KMS-11 (cell line): ENCODE measurements at regions not wholly inside any gene's neighbourhood (a gene's known extent, or its start where the extent isn't known, plus 50 kb on each side); places are given as distances from the start of the nearest gene placed in this dataset.
"Not testable (repeated sequence)": the region's sequence is repeated elsewhere in the genome, so short reads cannot be mapped to it uniquely, and the experiment has no call there.

Experiments used
- H2AFZ ChIP-seq: fragments of 200-600 bp; sonication (generic); 2 replicates; pipeline ENCODE4 v1.6.1; 2016; ENCODE audit warnings: antibody characterized with exemption, mixed run types, low read depth
- H3K27ac ChIP-seq: fragments of 200-600 bp; sonication (generic); 2 replicates; pipeline ENCODE4 v1.6.1; 2016; ENCODE audit warnings: mild to moderate bottlenecking, mixed run types
- H3K27me3 ChIP-seq: fragments of 200-600 bp; sonication (generic); 2 replicates; pipeline ENCODE4 v1.6.1; 2017; ENCODE audit warnings: mild to moderate bottlenecking, low read depth, mixed run types, moderate library complexity; ENCODE audit not compliant: insufficient read depth
- H3K36me3 ChIP-seq: fragments of 200-600 bp; sonication (generic); 2 replicates; pipeline ENCODE4 v1.6.1; 2017; ENCODE audit warnings: mild to moderate bottlenecking, mixed run types; ENCODE audit not compliant: insufficient read depth
- H3K4me1 ChIP-seq: fragments of 200-600 bp; sonication (generic); 2 replicates; pipeline ENCODE4 v1.6.1; 2016; ENCODE audit warnings: mild to moderate bottlenecking, low read depth, mixed run types; ENCODE audit not compliant: poor library complexity, severe bottlenecking
- H3K4me2 ChIP-seq: fragments of 200-600 bp; sonication (generic); 2 replicates; pipeline ENCODE4 v1.7.0; 2016; ENCODE audit warnings: mild to moderate bottlenecking, mixed run types
- H3K4me3 ChIP-seq: fragments of 200-600 bp; sonication (generic); IDR thresholded peaks from 2 replicates; pipeline ENCODE4 v1.6.1; 2017; ENCODE audit warnings: low read depth, low read length, mixed read lengths; ENCODE audit not compliant: insufficient read depth
- H3K79me2 ChIP-seq: fragments of 200-600 bp; sonication (generic); 2 replicates; pipeline ENCODE4 v1.6.1; 2016; ENCODE audit warnings: low read depth, mixed run types; ENCODE audit not compliant: insufficient read depth
- H3K9ac ChIP-seq: fragments of 200-600 bp; sonication (generic); 2 replicates; pipeline ENCODE4 v1.6.1; 2016; ENCODE audit warnings: mild to moderate bottlenecking, mixed run types
- H4K20me1 ChIP-seq: fragments of 200-600 bp; sonication (generic); 2 replicates; pipeline ENCODE4 v1.6.1; 2016; ENCODE audit warnings: mild to moderate bottlenecking, mixed run types; ENCODE audit not compliant: insufficient read depth
- TF ChIP-seq, protein P1 (sequence below): fragments of 200-600 bp; sonication (generic); conservative IDR thresholded peaks from 2 replicates; pipeline ENCODE4 v1.6.1; 2017; ENCODE audit warnings: low read depth, mild to moderate bottlenecking, antibody characterized with exemption, low read length, moderate library complexity, mixed read lengths

DNA sequence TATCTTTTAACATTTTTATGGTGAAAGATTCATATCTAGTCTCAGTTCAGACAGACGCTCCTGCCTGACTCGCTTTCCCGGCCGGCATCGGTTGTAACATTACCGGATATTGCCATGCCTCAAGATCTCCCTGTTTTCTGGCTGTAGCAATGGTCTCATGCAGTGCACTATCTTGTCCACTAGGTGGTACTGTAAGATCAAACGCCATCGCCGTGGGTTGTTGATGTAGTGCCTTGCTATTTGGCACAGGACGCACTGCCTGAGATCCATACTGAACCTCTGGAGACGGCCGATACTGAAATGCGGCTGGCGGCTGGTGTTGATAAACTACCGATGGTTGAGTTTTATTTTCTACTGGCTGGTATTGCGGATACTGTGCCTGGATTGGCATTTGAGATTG, 75.9 kb upstream of the ZNF195 start:
- not testable (repeated sequence) for H3K4me3 ChIP-seq, H3K4me1 ChIP-seq, H3K27ac ChIP-seq, H3K79me2 ChIP-seq, H3K36me3 ChIP-seq, H3K9ac ChIP-seq, H3K27me3 ChIP-seq, H3K4me2 ChIP-seq, H4K20me1 ChIP-seq
- TF ChIP-seq, protein P1, sequence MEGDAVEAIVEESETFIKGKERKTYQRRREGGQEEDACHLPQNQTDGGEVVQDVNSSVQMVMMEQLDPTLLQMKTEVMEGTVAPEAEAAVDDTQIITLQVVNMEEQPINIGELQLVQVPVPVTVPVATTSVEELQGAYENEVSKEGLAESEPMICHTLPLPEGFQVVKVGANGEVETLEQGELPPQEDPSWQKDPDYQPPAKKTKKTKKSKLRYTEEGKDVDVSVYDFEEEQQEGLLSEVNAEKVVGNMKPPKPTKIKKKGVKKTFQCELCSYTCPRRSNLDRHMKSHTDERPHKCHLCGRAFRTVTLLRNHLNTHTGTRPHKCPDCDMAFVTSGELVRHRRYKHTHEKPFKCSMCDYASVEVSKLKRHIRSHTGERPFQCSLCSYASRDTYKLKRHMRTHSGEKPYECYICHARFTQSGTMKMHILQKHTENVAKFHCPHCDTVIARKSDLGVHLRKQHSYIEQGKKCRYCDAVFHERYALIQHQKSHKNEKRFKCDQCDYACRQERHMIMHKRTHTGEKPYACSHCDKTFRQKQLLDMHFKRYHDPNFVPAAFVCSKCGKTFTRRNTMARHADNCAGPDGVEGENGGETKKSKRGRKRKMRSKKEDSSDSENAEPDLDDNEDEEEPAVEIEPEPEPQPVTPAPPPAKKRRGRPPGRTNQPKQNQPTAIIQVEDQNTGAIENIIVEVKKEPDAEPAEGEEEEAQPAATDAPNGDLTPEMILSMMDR, result peak; percentile 68
- peak overlapping the region; percentile 10; the same call in 1 of the 2 replicates for H2AFZ ChIP-seq

DNA sequence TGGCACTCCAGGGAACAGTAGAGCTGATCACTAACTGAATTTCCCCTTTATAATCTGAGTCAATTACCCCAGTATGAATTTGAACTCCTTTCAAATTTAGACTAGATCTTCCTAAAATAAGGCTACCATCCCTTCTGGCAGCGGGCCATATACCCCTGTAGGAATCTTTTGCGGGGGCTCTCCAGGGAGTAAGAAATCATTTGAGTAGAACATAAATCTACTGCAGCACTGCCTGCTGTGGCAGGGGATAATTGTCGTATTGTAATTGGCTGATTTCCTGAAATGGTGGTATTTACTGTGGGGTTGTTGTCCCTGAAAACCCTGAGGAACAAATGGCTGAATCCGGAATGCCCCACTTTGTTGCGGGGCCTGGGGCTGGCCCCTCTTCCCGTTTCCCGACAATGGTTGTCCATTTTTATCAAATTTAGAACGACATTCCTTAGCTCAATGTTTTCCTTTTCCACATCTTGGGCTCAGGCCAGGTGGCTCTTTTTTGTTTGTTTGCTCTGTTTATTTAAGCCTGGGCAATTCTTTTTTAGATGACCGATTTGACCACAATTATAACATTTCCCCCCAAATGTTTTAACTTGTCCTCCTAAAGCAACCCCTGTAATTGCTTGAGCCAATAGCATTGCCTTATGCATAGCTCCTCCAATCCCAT, 74.8 kb upstream of the ZNF195 start:
- not testable (repeated sequence) for H3K4me1 ChIP-seq, H3K4me3 ChIP-seq, H3K27ac ChIP-seq, H3K9ac ChIP-seq, H2AFZ ChIP-seq, H3K27me3 ChIP-seq, H3K36me3 ChIP-seq, H3K79me2 ChIP-seq, H4K20me1 ChIP-seq, H3K4me2 ChIP-seq

DNA sequence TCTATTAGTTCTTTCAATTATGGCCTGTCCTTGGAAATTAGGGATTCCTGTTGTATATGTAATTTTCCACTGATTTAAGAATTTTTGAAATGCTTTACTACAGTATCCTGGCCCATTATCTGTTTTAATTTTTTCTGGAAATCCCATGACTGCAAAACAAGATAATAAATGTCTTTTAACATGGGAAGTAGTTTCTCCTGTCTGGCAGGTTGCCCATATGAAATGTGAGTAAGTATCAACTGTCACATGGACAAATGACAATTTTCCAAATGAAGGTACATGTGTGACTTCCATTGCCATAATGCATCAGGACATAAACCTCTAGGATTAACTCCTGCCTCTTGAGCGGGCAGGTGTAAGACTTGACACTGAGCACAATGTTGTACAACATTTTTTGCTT, 71.9 kb upstream of the ZNF195 start:
- H3K9ac ChIP-seq, H3K36me3 ChIP-seq, H3K4me1 ChIP-seq, H3K27me3 ChIP-seq, H4K20me1 ChIP-seq, H3K27ac ChIP-seq, H3K79me2 ChIP-seq, H3K4me2 ChIP-seq, H3K4me3 ChIP-seq, H2AFZ ChIP-seq: not testable (repeated sequence)

DNA sequence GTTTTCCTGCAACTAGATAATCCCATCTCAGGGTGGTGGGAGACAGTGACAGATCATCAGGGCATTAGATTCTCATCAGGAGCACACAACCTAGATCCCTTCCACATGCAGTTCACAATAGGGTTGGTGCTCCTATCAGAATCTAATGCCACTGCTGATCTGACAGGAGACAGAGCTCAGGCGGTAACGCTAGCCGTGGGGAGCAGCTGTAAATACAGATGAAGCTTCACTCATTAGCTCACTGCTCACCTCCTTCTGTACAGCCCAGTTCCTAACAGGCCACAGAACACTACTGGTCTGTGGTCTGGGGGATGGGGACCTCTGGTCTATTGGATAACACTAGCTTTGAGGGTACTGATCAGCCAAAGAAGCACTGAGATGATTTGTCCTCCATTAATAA, 66.6 kb upstream of the ZNF195 start:
- not testable (repeated sequence) for H4K20me1 ChIP-seq, H3K79me2 ChIP-seq, H3K4me1 ChIP-seq, H3K9ac ChIP-seq, H3K36me3 ChIP-seq, H3K27me3 ChIP-seq, H3K4me2 ChIP-seq, H3K27ac ChIP-seq, H3K4me3 ChIP-seq, H2AFZ ChIP-seq

DNA sequence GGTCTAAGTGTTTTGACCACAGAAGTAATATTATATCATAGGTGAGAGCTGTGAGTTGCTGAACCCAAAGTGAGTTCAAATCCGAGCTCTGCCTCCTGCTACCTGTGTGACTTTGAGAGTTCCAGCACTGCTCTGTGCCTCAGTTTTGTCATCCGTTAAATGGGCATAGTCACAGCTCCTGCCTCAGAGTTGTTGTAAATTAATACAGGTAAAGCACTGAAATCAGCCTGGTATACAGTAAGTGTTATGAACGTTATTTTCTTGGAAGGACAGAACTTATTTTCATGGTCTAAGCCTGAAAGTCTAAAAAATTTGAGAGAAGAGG, 65.4 kb upstream of the ZNF195 start:
- not testable (repeated sequence) for H4K20me1 ChIP-seq, H3K27me3 ChIP-seq, H3K27ac ChIP-seq, H3K9ac ChIP-seq, H3K4me1 ChIP-seq, H2AFZ ChIP-seq, H3K79me2 ChIP-seq, H3K36me3 ChIP-seq, H3K4me3 ChIP-seq, H3K4me2 ChIP-seq

DNA sequence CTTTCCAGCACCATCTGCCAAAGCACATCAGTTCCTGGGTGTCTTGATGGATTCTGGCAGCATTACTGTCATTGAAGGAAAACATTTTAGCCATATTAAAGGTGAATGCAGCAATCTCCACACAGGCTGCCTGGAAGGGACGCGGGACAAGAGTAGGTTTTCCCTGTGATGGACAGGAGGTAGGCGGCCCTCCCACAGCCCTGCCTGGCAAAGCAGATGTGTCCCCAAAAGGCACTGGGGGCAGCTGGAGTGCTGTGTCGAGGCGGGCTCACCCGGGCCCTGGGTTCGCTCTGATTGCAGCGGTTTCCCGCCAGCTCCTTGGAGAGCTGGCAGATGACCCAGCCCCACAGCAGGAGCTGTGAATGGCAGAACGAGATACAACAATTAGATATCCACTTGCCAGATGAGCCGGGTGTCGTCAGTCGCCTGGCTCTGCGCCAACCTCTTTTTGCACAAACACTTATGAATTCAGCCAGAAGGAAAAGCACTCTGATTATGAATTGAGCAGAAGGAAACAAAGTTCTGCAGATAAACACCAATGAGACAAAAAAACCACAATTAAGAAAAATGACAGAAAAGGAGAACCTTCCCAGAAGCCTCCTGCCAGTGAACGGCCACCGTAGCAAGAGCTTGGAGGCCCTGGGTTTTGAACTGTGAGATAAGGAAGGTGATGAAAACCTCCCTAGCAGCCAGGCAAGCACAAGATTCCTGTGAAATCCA, 64.9 kb upstream of the ZNF195 start:
- not testable (repeated sequence) for H3K9ac ChIP-seq, H3K79me2 ChIP-seq, H3K4me2 ChIP-seq

DNA sequence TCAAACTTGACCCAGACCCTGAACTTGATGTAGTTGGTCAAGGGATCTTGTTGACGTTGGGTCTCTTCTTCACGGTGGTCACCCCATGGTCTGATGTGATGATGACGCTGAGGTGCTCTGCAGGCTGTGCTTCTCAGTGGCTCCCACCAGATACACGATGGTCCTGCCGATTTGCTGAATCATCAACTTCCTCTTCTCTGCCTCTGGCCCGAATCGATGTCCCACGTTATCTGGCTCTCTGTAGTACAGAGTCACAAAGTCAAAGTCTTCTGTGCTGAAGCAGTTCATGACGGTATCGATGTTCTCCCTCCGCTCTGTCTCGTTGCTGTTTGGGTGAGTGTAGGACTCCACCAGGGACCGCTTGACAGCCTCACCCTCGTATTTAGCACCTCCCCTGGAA, 58.5 kb upstream of the ZNF195 start:
- not testable (repeated sequence) for H3K9ac ChIP-seq, H4K20me1 ChIP-seq, H3K4me2 ChIP-seq, H3K27me3 ChIP-seq, H3K4me1 ChIP-seq, H2AFZ ChIP-seq, H3K79me2 ChIP-seq, H3K36me3 ChIP-seq, H3K4me3 ChIP-seq, H3K27ac ChIP-seq

More for the DNA sequence above, 64.9 kb upstream of the ZNF195 start:
- H2AFZ ChIP-seq, H3K4me3 ChIP-seq, H4K20me1 ChIP-seq, H3K27ac ChIP-seq, H3K36me3 ChIP-seq, H3K4me1 ChIP-seq, H3K27me3 ChIP-seq: not testable (repeated sequence)
